GM12865 (cell line): ENCODE measurements at regions not wholly inside any gene's neighbourhood (a gene's known extent, or its start where the extent isn't known, plus 50 kb on each side); places are given as distances from the start of the nearest gene placed in this dataset.

ENCODE experiments used
- DNase-seq: peaks from one replicate; pipeline ENCODE4 v3.0.0; 2010; ENCODE audit warnings: low read depth
- H3K4me3 ChIP-seq: 2 replicates; pipeline ENCODE4 v1.5.1; 2011; ENCODE audit warnings: mild to moderate bottlenecking, low read depth, low read length, control low read depth
- CTCF ChIP-seq: IDR thresholded peaks from 2 replicates; pipeline ENCODE4 v1.5.1; 2011; ENCODE audit warnings: low read length, control low read depth, low read depth, inconsistent platforms; ENCODE audit not compliant: insufficient read depth; ENCODE audit errors: missing control alignments

GRCh38 chr4:178811356-178811755 lies 1369.1 kb upstream of the AGA start:
- DNase-seq: no peak
- TF ChIP-seq CTCF: no peak
- no peak overlapping the region for H3K4me3 ChIP-seq

- TF ChIP-seq CTCF: no peak
- H3K4me3 ChIP-seq: no peak overlapping the region
- DNase-seq: no peak
Measured at GRCh38 chr4:178812866-178813265, 1370.6 kb upstream of the AGA start.

GRCh38 chr4:178814908-178815307 lies 1372.7 kb upstream of the AGA start:
- H3K4me3 ChIP-seq: no peak overlapping the region
- TF ChIP-seq CTCF: no peak
- no peak for DNase-seq

- TF ChIP-seq CTCF: no peak
- H3K4me3 ChIP-seq: no peak overlapping the region
- DNase-seq: no peak
Measured at GRCh38 chr4:178823673-178824295, 1381.5 kb upstream of the AGA start.

GRCh38 chr4:178836865-178837264 lies 1394.6 kb upstream of the AGA start:
- no peak overlapping the region for H3K4me3 ChIP-seq
- no peak for DNase-seq
- TF ChIP-seq CTCF: no peak

GRCh38 chr4:178838776-178839175 lies 1396.5 kb upstream of the AGA start:
- no peak overlapping the region for H3K4me3 ChIP-seq
- no peak for DNase-seq
- no peak for TF ChIP-seq CTCF

GRCh38 chr4:178856139-178856800 lies 1414.0 kb upstream of the AGA start:
- no peak overlapping the region for H3K4me3 ChIP-seq
- DNase-seq: no peak
- TF ChIP-seq CTCF: no peak
